ENCODE measurements at regions not wholly inside any gene's neighbourhood (a gene's known extent, or its start where the extent isn't known, plus 50 kb on each side); places are given as distances from the start of the nearest gene placed in this dataset.

- no peak for DNase-seq
These were observed 327.2 kb upstream of the TRIB2 start for GRCh38 chr2:12389344-12390045.

- DNase-seq: no peak
These were observed 325.6 kb upstream of the TRIB2 start for GRCh38 chr2:12391116-12391515.

GRCh38 chr2:12396699-12397098 lies 320.0 kb upstream of the TRIB2 start:
- DNase-seq: no peak

GRCh38 chr2:12397854-12398253 lies 318.9 kb upstream of the TRIB2 start:
- DNase-seq: no peak

DNA sequence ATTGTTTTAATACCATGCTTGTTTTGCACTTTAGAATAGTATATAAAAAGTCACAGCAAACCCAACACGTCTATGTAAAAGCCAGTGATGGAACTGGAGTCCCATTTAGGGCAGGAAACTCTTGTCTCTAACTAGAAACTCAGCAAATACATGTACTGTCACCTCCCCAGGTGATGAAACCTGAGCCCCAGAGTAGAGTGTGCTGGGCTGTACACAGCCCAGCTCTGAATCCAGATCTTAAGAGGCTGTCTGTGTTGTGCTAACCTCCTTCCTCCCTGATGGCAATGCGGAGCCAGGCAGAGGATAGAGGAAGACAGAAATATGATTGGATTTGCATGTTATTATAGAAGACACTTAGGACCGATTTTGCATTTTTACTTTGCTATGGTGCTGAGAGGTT lies 317.5 kb upstream of the TRIB2 start:
- DNase-seq: no peak

- no peak for DNase-seq
These were observed 316.2 kb upstream of the TRIB2 start for GRCh38 chr2:12400543-12400942.

GRCh38 chr2:12402440-12403139 lies 314.1 kb upstream of the TRIB2 start:
- DNase-seq: no peak

DNA sequence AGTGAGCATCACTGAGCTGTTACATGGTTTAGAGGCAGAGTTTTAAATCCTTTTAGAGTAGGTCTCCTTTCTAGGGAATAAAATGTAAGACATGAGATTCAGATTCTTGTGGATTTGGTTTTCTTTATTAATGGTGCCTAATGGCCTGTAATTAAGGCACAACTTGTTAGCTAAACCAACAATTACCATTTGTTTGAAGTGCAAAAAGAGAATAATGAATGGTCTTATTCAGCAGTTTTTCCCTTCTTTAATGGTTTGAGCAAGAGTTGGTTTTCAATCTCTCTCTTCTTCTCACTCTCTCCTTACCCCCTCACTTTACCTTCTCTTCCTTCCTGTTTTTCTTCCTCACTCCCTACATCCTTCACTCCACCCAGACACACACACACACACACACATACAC lies 312.2 kb upstream of the TRIB2 start:
- DNase-seq: no peak

GRCh38 chr2:12407160-12407559 lies 309.6 kb upstream of the TRIB2 start:
- no peak for DNase-seq

GRCh38 chr2:12412898-12413305 lies 303.8 kb upstream of the TRIB2 start:
- DNase-seq: no peak

- no peak for DNase-seq
These were observed 301.2 kb upstream of the TRIB2 start for GRCh38 chr2:12415536-12415935.

DNA sequence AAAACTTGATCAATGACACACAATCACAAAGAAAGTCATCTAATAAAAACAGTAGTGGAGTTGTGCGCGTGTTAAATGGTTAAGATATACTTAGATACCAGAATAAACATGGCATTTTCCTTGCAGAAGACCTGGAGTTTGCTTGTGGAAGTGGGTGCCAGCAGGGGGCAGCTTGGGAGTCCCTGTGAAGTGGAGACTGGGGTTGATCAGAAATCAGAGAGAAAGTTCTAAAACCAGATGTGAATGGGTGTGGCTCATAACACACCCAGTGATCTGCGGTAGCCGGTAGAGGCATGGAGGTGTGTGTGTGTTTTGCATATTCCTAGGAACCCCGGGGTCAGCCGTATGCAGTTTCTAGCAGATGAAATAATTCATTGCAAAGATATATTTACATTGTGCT lies 300.1 kb upstream of the TRIB2 start:
- DNase-seq: peak; percentile 14

- no peak for DNase-seq
These were observed 298.9 kb upstream of the TRIB2 start for GRCh38 chr2:12417786-12418185.

- no peak for DNase-seq
These were observed 296.9 kb upstream of the TRIB2 start for GRCh38 chr2:12419803-12420202.

GRCh38 chr2:12421046-12421445 lies 295.7 kb upstream of the TRIB2 start:
- DNase-seq: no peak

- DNase-seq: no peak
These were observed 292.5 kb upstream of the TRIB2 start for GRCh38 chr2:12424219-12424618.

DNA sequence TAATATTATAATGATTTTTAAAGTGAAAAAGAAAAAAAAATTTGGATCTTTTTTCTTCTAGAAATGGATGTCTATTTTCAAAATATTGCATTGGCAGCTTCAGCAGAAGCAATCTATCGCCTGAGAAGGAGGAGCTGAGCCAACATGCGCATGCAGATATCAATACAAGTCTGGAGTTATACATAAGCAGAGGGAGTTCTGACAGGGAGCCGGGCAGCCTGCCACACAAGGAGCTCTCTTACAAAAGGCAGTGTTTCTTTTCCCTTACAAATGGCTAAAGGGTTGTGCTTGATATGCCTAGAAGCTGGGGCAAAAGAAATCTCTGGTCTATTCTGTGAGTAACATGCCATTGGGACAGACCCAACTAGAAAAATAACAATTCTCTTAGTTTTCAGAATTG lies 291.9 kb upstream of the TRIB2 start:
- no peak for DNase-seq

DNA sequence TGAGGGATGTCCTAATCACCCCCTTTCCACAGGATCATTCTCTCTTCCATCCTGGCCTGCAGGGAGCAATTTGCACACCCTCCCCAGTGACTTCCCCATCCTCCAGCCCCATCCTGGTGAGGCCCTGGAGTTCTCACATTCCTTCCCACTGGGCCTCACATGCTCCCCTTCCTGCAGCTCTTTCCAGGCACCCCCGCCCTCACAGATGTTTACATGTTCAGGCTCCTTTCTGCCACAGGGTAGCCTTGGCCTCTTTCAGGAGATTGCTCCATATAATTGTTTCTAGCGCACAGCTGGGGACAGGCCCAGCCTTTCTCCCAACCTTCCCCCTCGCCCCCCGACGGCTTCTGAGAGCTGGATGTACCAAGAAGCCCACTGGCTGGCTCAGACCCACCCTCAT lies 288.4 kb upstream of the TRIB2 start:
- DNase-seq: no peak

GRCh38 chr2:12428786-12429185 lies 287.9 kb upstream of the TRIB2 start:
- no peak for DNase-seq

GRCh38 chr2:12429779-12430406 lies 286.8 kb upstream of the TRIB2 start:
- no peak for DNase-seq

GRCh38 chr2:12430407-12431133 lies 286.2 kb upstream of the TRIB2 start:
- DNase-seq: no peak

DNA sequence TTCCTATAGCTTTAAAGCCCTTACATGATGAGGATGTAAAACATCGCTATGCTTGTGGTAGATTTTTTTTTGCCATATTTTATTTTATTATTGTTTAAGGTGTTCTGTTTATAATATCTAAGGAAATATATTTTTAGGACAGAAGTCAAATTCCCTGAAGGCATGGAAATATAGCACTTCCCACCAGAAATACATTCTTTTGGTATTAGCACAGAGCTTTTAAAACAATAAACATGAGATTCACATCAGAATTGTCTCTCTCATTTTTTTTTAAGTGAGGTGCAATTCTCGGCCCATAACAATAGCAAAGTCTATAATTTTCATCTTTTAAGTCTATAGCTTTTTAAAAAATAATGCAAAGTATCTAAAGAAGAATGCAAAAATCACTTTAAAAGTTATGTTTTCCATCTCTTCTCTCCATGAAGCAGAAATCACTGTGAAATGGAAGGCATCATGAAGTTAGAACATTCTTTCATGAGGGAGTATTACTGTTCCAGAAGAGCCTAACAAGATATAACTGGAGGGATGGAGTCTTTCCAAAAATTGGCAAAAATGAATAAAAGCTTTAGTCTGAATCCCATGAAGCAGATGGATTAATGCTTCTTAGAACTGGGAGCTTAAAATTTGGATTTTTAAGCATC lies 283.6 kb upstream of the TRIB2 start:
- no peak for DNase-seq

- DNase-seq: no peak
These were observed 283.1 kb upstream of the TRIB2 start for GRCh38 chr2:12433626-12433990.

Data from effector CD8-positive, alpha-beta T cell (primary cell).